ENCODE measurements at regions not wholly inside any gene's neighbourhood (a gene's known extent, or its start where the extent isn't known, plus 50 kb on each side); places are given as distances from the start of the nearest gene placed in this dataset.

DNA sequence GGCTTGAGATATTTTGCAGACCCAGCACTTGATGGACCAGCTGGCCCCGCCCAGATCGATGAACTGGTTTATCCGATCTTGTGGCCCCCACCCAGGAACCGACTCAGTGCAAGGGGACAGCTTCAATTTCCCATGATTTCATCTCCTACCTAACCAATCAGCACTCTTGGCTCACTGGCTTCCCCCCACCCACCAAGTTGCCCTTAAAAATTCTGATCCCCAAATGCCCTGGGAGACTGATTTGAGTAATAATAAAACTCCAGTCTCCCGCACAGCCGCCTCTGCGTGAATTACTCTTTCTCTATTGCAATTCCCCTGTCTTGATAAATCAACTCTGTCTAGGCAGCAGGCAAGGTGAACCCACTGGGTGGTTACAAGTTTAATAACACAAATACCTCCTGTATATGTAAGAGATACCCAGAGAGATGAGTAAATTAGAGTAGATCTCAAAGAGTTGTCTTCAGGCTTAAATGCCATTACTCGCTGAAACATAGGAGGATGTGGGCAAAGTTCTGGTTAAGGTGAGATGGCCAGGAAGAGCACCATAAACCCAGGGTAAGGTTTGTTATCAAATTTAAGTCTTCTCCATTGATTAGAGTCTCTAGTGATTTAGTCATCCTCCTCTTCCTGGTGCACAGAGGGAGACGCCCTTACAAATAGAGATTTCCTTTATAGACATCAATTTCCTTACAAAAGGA lies 222.8 kb downstream of the ARL4C start:
- Histone ChIP-seq H3K4me3 (no peak overlapping the region), H3K27ac (no peak overlapping the region), H3K4me1 (peaks cover 9% of the 10 kb centered on the region), H3K36me3 (replicated peaks in 1 of 2; ENCODE audit: insufficient read depth in 1 of 2, low read depth in 2 of 2) (no peaks in the 10 kb centered on the region), H3K27me3 (no peaks in the 10 kb centered on the region), H3K9me3 (no peaks in the 10 kb centered on the region)
- TF ChIP-seq CTCF (IDR thresholded peaks at IDR 0.05): no peak
- no peak for TF ChIP-seq POLR2A (IDR thresholded peaks at IDR 0.05)
- intact Hi-C loops (cut with DNase I): no loop called here
- WGBS, 2 donors: 85 to 88% methylated on average over 9 of the region's 9 CpGs
- ATAC-seq (no peak), DNase-seq (no peak)

- WGBS, 2 donors: 88 to 94% methylated on average over 5 of the region's 5 CpGs
- DNase-seq (no peak), ATAC-seq (no peak)
- intact Hi-C loops (cut with DNase I): no loop called here
- Histone ChIP-seq H3K4me1 (peaks cover 9% of the 10 kb centered on the region), H3K27ac (no peak overlapping the region), H3K4me3 (no peak overlapping the region), H3K27me3 (no peaks in the 10 kb centered on the region), H3K9me3 (no peaks in the 10 kb centered on the region), H3K36me3 (replicated peaks in 1 of 2; ENCODE audit: insufficient read depth in 1 of 2, low read depth in 2 of 2) (no peaks in the 10 kb centered on the region)
- no peak for TF ChIP-seq CTCF (IDR thresholded peaks at IDR 0.05)
- no peak for TF ChIP-seq POLR2A (IDR thresholded peaks at IDR 0.05)
These were observed 221.8 kb downstream of the SPP2 start for GRCh38 chr2:234272069-234272850.

- DNase-seq (no peak), ATAC-seq (no peak)
- Histone ChIP-seq H3K9me3 (no peaks in the 10 kb centered on the region), H3K4me3 (no peak overlapping the region), H3K4me1 (peaks cover 9% of the 10 kb centered on the region), H3K27ac (no peak overlapping the region), H3K36me3 (replicated peaks in 1 of 2; ENCODE audit: insufficient read depth in 1 of 2, low read depth in 2 of 2) (no peaks in the 10 kb centered on the region), H3K27me3 (no peaks in the 10 kb centered on the region)
- TF ChIP-seq CTCF (IDR thresholded peaks at IDR 0.05) (no peak), POLR2A (IDR thresholded peaks at IDR 0.05) (no peak)
- intact Hi-C loops (cut with DNase I): no loop called here
- WGBS, 2 donors: 71% methylated on average over 4 of the region's 4 CpGs
These were observed 220.8 kb downstream of the SPP2 start for GRCh38 chr2:234271338-234271737.

DNA sequence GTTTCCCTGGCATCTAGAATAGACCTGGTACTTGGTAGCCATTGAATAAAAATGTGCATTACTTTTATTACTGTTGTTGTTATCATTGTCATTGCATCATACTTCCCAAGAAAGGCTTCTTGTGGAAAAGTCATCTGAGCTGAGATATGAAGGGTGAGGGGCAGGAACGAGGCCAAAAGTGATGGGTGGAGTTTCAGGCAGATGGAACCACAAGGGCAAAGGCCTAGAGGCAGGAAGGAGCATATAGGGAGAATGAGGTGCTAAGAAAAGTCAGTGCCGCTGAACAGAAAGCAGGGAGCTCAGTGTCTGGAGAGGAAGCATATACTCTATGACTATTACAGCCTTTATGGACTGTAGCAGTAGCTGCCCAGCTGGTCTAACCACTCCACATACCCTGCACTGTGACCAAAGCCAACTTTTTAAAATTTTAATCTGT lies 219.3 kb downstream of the SPP2 start:
- no peak for ATAC-seq
- no peaks in the 10 kb centered on the region for H3K9me3 ChIP-seq
- WGBS, 2 donors: 58 to 73% methylated on average over 2 of the region's 2 CpGs
- no peaks in the 10 kb centered on the region for H3K36me3 ChIP-seq (replicated peaks in 1 of 2; ENCODE audit: insufficient read depth in 1 of 2, low read depth in 2 of 2)
- DNase-seq: no peak
- H3K4me3 ChIP-seq: no peak overlapping the region
- no peaks in the 10 kb centered on the region for H3K4me1 ChIP-seq
- no peak for TF ChIP-seq CTCF (IDR thresholded peaks at IDR 0.05)
- no peaks in the 10 kb centered on the region for H3K27me3 ChIP-seq
- H3K27ac ChIP-seq: no peak overlapping the region
- intact Hi-C loops (cut with DNase I): no loop called here

Measured in body of pancreas (tissue), 4 donors.